Lower leg skin (tissue), 3 donors: ENCODE measurements at regions not wholly inside any gene's neighbourhood (a gene's known extent, or its start where the extent isn't known, plus 50 kb on each side); places are given as distances from the start of the nearest gene placed in this dataset.

ENCODE experiments used
- POLR2A ChIP-seq, 2 donors: fragments of 450-650 bp; IDR thresholded peaks; one replicate each; pipeline ENCODE4 v1.6.1; 2016 to 2017; ENCODE audit warnings: antibody characterized with exemption in 2 of 2, mild to moderate bottlenecking in 1 of 2, moderate library complexity in 1 of 2
- TF ChIP-seq, protein P1 (sequence below), 3 donors: fragments of 450-650 bp; IDR thresholded peaks; one replicate each; pipeline ENCODE4 v1.5.1; 2016; ENCODE audit warnings: antibody characterized with exemption in 3 of 3, mild to moderate bottlenecking in 3 of 3, moderate library complexity in 2 of 3

- TF ChIP-seq, protein P1, sequence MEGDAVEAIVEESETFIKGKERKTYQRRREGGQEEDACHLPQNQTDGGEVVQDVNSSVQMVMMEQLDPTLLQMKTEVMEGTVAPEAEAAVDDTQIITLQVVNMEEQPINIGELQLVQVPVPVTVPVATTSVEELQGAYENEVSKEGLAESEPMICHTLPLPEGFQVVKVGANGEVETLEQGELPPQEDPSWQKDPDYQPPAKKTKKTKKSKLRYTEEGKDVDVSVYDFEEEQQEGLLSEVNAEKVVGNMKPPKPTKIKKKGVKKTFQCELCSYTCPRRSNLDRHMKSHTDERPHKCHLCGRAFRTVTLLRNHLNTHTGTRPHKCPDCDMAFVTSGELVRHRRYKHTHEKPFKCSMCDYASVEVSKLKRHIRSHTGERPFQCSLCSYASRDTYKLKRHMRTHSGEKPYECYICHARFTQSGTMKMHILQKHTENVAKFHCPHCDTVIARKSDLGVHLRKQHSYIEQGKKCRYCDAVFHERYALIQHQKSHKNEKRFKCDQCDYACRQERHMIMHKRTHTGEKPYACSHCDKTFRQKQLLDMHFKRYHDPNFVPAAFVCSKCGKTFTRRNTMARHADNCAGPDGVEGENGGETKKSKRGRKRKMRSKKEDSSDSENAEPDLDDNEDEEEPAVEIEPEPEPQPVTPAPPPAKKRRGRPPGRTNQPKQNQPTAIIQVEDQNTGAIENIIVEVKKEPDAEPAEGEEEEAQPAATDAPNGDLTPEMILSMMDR (IDR thresholded peaks at IDR 0.05): no peak
- TF ChIP-seq POLR2A (IDR thresholded peaks at IDR 0.05): no peak
These were observed 137.6 kb downstream of the DCK start for GRCh38 chr4:71130827-71131603.
